H1 (cell line): ENCODE measurements at regions not wholly inside any gene's neighbourhood (a gene's known extent, or its start where the extent isn't known, plus 50 kb on each side); places are given as distances from the start of the nearest gene placed in this dataset.

Experiments
- CTCF ChIA-PET: fragments of 300-600 bp; sonication (Branson Sonifier 250); formaldehyde crosslinking; loops from one replicate; lab custom pipeline; 2021; ENCODE audit not compliant: partially characterized antibody; lab: Charles Lee
- POLR2A ChIA-PET: fragments of 300-600 bp; sonication (Branson Sonifier 250); formaldehyde crosslinking; loops from one replicate; lab custom pipeline; 2021; ENCODE audit warnings: inconsistent platforms; ENCODE audit not compliant: partially characterized antibody; lab: Charles Lee
- DNase-seq, 2 experiments: peaks; one replicate each; pipeline versions ENCODE4 v3.0.0 to v3.0.0-alpha.2; 2010 to 2022; ENCODE audit warnings: low spot score in 2 of 2, low read depth in 1 of 2, mixed read lengths in 1 of 2
- FAIRE-seq: peaks from 2 replicates; lab custom pipeline; 2011; peaks lifted over from hg19 to GRCh38; lab: Jason Lieb, UNC
- H2AFZ ChIP-seq: 2 replicates; pipeline ENCODE4 v1.8.1; 2012; ENCODE audit warnings: low read length, inconsistent platforms
- H2AK5ac ChIP-seq: 2 replicates; pipeline ENCODE4 v1.6.1; 2013; ENCODE audit warnings: low read depth, low read length
- H2BK120ac ChIP-seq: replicated peaks from 2 replicates; pipeline ENCODE3; 2013; ENCODE audit warnings: low read depth, low read length, inconsistent platforms
- H2BK12ac ChIP-seq: 2 replicates; pipeline ENCODE4 v1.6.1; 2013; ENCODE audit warnings: low read depth, low read length
- H2BK15ac ChIP-seq: 2 replicates; pipeline ENCODE4 v1.6.1; 2013; ENCODE audit warnings: low read length
- H2BK20ac ChIP-seq: 2 replicates; pipeline ENCODE4 v1.6.1; 2013; ENCODE audit warnings: low read length
- H2BK5ac ChIP-seq: 2 replicates; pipeline ENCODE4 v1.6.1; 2013; ENCODE audit warnings: low read depth, low read length
- H3K14ac ChIP-seq: 2 replicates; pipeline ENCODE4 v1.6.1; 2013; ENCODE audit warnings: inconsistent platforms; ENCODE audit not compliant: insufficient read length
- H3K18ac ChIP-seq: 2 replicates; pipeline ENCODE4 v1.6.1; 2013; ENCODE audit warnings: low read length; ENCODE audit errors: extremely low read depth
- H3K23ac ChIP-seq: 2 replicates; pipeline ENCODE4 v1.6.1; 2013; ENCODE audit warnings: inconsistent platforms; ENCODE audit not compliant: insufficient read length
- H3K23me2 ChIP-seq: 2 replicates; pipeline ENCODE4 v1.6.1; 2013; ENCODE audit warnings: low read depth, low read length
- H3K27ac ChIP-seq: 2 replicates; pipeline ENCODE4 v1.6.1; 2011; ENCODE audit warnings: low read depth, low read length, inconsistent platforms
- H3K27me3 ChIP-seq, 4 experiments: replicated peaks in 1 of 4; 1 replicate in 1 of 4; 2 replicates in 3 of 4; pipeline versions ENCODE4 v1.6.1 to v1.8.1; 2011 to 2013; ENCODE audit warnings: low read length in 3 of 4, mild to moderate bottlenecking in 3 of 4, inconsistent platforms in 2 of 4, mixed read lengths in 2 of 4, moderate library complexity in 1 of 4; ENCODE audit not compliant: control insufficient read depth in 3 of 4, insufficient read depth in 3 of 4; ENCODE audit errors: extremely low read depth in 1 of 4
- H3K36me3 ChIP-seq, 4 experiments: 2 replicates each; pipeline versions ENCODE4 v1.6.1 to v1.8.1; 2011 to 2013; ENCODE audit warnings: mild to moderate bottlenecking in 4 of 4, low read length in 3 of 4, moderate library complexity in 2 of 4, control low read depth in 1 of 4, inconsistent platforms in 1 of 4; ENCODE audit not compliant: insufficient read depth in 4 of 4, control insufficient read depth in 2 of 4
- H3K4ac ChIP-seq: replicated peaks from 2 replicates; pipeline ENCODE3; 2013; ENCODE audit warnings: low read length, low read depth, mixed read lengths, inconsistent platforms; ENCODE audit not compliant: insufficient read length
- H3K4me1 ChIP-seq, 4 experiments: replicated peaks in 1 of 4; 1 replicate in 1 of 4; 2 replicates in 3 of 4; pipeline versions ENCODE4 v1.6.1 to v1.8.1; 2011 to 2013; ENCODE audit warnings: low read length in 3 of 4, inconsistent platforms in 2 of 4, mixed read lengths in 1 of 4; ENCODE audit not compliant: insufficient read depth in 4 of 4, control insufficient read depth in 3 of 4
- H3K4me2 ChIP-seq, 2 experiments: 2 replicates each; pipeline versions ENCODE4 v1.6.1 to v1.8.1; 2011 to 2013; ENCODE audit warnings: low read depth in 2 of 2, low read length in 2 of 2, control low read depth in 1 of 2, inconsistent platforms in 1 of 2, mild to moderate bottlenecking in 1 of 2; ENCODE audit not compliant: insufficient read depth in 1 of 2
- H3K4me3 ChIP-seq, 4 experiments: fragments of 200-600, 300-600 bp in 1 of 4; sonication (generic), shearing (Covaris generic), sonication (Bioruptor Twin) in 1 of 4; 2 replicates each; pipeline versions ENCODE4 v1.5.1 to v1.8.1; 2011 to 2016; ENCODE audit warnings: low read length in 4 of 4, low read depth in 3 of 4, control low read depth in 2 of 4, inconsistent platforms in 2 of 4, mild to moderate bottlenecking in 2 of 4, mixed read lengths in 1 of 4, moderate library complexity in 1 of 4; ENCODE audit not compliant: insufficient read depth in 2 of 4; ENCODE audit errors: extremely low read depth in 1 of 4
- H3K56ac ChIP-seq: replicated peaks from 2 replicates; pipeline ENCODE3; 2013; ENCODE audit warnings: low read depth, mild to moderate bottlenecking, mixed read lengths, low read length, inconsistent platforms; ENCODE audit not compliant: insufficient read length
- H3K79me1 ChIP-seq: 2 replicates; pipeline ENCODE4 v1.6.1; 2013; ENCODE audit warnings: low read depth, low read length, control low read depth
- H3K79me2 ChIP-seq, 2 experiments: 2 replicates each; pipeline versions ENCODE4 v1.6.1 to v1.8.1; 2012 to 2013; ENCODE audit warnings: low read length in 2 of 2, mild to moderate bottlenecking in 2 of 2, inconsistent platforms in 1 of 2; ENCODE audit not compliant: insufficient read depth in 2 of 2, control insufficient read depth in 1 of 2
- H3K9ac ChIP-seq, 4 experiments: replicated peaks in 1 of 4; 1 replicate in 1 of 4; 2 replicates in 3 of 4; pipeline versions ENCODE4 v1.6.1 to v1.8.1; 2011 to 2013; ENCODE audit warnings: low read depth in 3 of 4, low read length in 3 of 4, control low read depth in 2 of 4, mild to moderate bottlenecking in 2 of 4, moderate library complexity in 2 of 4, inconsistent platforms in 1 of 4; ENCODE audit errors: extremely low read depth in 1 of 4
- H3K9me3 ChIP-seq, 2 experiments: 2 replicates each; pipeline versions ENCODE4 v1.6.1 to v1.8.1; 2012 to 2013; ENCODE audit warnings: mild to moderate bottlenecking in 2 of 2, moderate library complexity in 2 of 2, control low read depth in 1 of 2, inconsistent platforms in 1 of 2, low read depth in 1 of 2, low read length in 1 of 2, mixed read lengths in 1 of 2; ENCODE audit not compliant: insufficient read depth in 2 of 2
- H4K20me1 ChIP-seq, 2 experiments: replicated peaks in 1 of 2; 2 replicates each; pipeline versions ENCODE3 to v1.8.1; 2011 to 2013; ENCODE audit warnings: inconsistent platforms in 2 of 2, low read length in 2 of 2, mild to moderate bottlenecking in 1 of 2; ENCODE audit not compliant: insufficient read depth in 2 of 2, control insufficient read depth in 1 of 2
- H4K5ac ChIP-seq: 2 replicates; pipeline ENCODE4 v1.6.1; 2013; ENCODE audit warnings: low read length, low read depth, mixed read lengths, inconsistent platforms; ENCODE audit not compliant: insufficient read length
- H4K8ac ChIP-seq: 2 replicates; pipeline ENCODE4 v1.8.0; 2013; ENCODE audit warnings: mild to moderate bottlenecking, moderate library complexity, low read length, inconsistent platforms; ENCODE audit not compliant: insufficient read depth; ENCODE audit errors: extremely low read depth
- H4K91ac ChIP-seq: replicated peaks from 2 replicates; pipeline ENCODE3; 2013; ENCODE audit warnings: low read length, mixed read lengths, inconsistent platforms; ENCODE audit not compliant: insufficient read length
- CTCF ChIP-seq, 3 experiments: IDR thresholded peaks; 1 replicate in 2 of 3; 2 replicates in 1 of 3; pipeline versions ENCODE4 v1.5.1 to v1.6.1; 2011; ENCODE audit warnings: low read length in 3 of 3, mild to moderate bottlenecking in 3 of 3, inconsistent platforms in 2 of 3, low read depth in 1 of 3, moderate library complexity in 1 of 3; ENCODE audit not compliant: insufficient read depth in 1 of 3; ENCODE audit errors: control extremely low read depth in 1 of 3
- POU5F1 ChIP-seq: IDR thresholded peaks from 2 replicates; pipeline ENCODE4 v1.6.1; 2011; ENCODE audit warnings: low read depth, mild to moderate bottlenecking, low read length, moderate library complexity
- SP4 ChIP-seq: IDR thresholded peaks from 2 replicates; pipeline ENCODE4 v1.6.1; 2012; ENCODE audit warnings: low read length, inconsistent platforms
- TBP ChIP-seq: IDR thresholded peaks from 2 replicates; pipeline ENCODE4 v1.6.1; 2011; ENCODE audit warnings: low read depth, low read length, improper control_type of control experiment
- ZNF274 ChIP-seq: IDR thresholded peaks from 2 replicates; pipeline ENCODE4 v1.7.0; 2012; ENCODE audit warnings: low read length, borderline replicate concordance; ENCODE audit errors: extremely low read depth
- WGBS, 2 experiments: shearing (Covaris generic) in 1 of 2; methylation state at CpG; one replicate each; pipeline versions ENCODE4 v1.1.6 to v1.1.7; 2013 to 2015; ENCODE audit warnings: low lambda C conversion rate in 2 of 2, mixed read lengths in 2 of 2, inconsistent platforms in 1 of 2, low coverage in 1 of 2, missing lambda C conversion rate in 1 of 2; ENCODE audit not compliant: insufficient replicate concordance in 2 of 2, insufficient coverage in 1 of 2, insufficient read length in 1 of 2; ENCODE audit errors: extremely low coverage in 1 of 2, missing lambda C conversion rate in 1 of 2; 5-methylcytosine and 5-hydroxymethylcytosine counted together

- no peak overlapping the region for H4K8ac ChIP-seq
- ChIA-PET CTCF (no interaction called here), POLR2A (no interaction called here)
- no peak overlapping the region for H3K4me2 ChIP-seq
- no peaks in the 10 kb centered on the region for H3K23me2 ChIP-seq
- H2BK5ac ChIP-seq, result no peak overlapping the region
- no peaks in the 10 kb centered on the region for H3K27me3 ChIP-seq
- no peak overlapping the region for H3K18ac ChIP-seq
- H3K9ac ChIP-seq, result no peak overlapping the region
- H2BK20ac ChIP-seq, result no peak overlapping the region
- no peaks in the 10 kb centered on the region for H3K36me3 ChIP-seq
- H3K27ac ChIP-seq, result no peak overlapping the region
- no peaks in the 10 kb centered on the region for H3K79me2 ChIP-seq
- no peaks in the 10 kb centered on the region for H3K79me1 ChIP-seq
- TF ChIP-seq POU5F1 (no peak), TBP (no peak), ZNF274 (no peak), CTCF (IDR thresholded peaks at IDR 0.05; ENCODE audit: control extremely low read depth in 1 of 3, insufficient read depth in 1 of 3, low read depth in 1 of 3, low read length in 3 of 3) (no peak), SP4 (no peak)
- H3K56ac ChIP-seq, result no peak overlapping the region
- no peak overlapping the region for H4K5ac ChIP-seq
- no peak overlapping the region for H2AK5ac ChIP-seq
- peaks cover 4 to 6% of the 10 kb centered on the region in 2 experiments; a peak in 2 of 4 replicates for H3K9me3 ChIP-seq
- no peak overlapping the region for H4K91ac ChIP-seq
- H4K20me1 ChIP-seq, result no peaks in the 10 kb centered on the region
- no peak overlapping the region for H2BK120ac ChIP-seq
- H3K4ac ChIP-seq, result no peak overlapping the region
- H3K14ac ChIP-seq, result no peak overlapping the region
- H3K23ac ChIP-seq, result no peak overlapping the region
- FAIRE-seq, result no peak
- H3K4me3 ChIP-seq, result no peak overlapping the region
- DNase-seq, result no peak
- H2BK15ac ChIP-seq, result no peak overlapping the region
- 97% methylated on average over 15 of the region's 15 CpGs; no CpG with 5 or more reads in 1 of the 2 experiments for WGBS, 2 experiments
- H3K4me1 ChIP-seq, result no peaks in the 10 kb centered on the region; a peak in 1 of 7 replicates
- H2BK12ac ChIP-seq, result no peak overlapping the region
- H2AFZ ChIP-seq, result no peak overlapping the region
Observed at GRCh38 chr18:78106946-78107345, 857.3 kb downstream of the GALR1 start.
